ENCODE measurements at regions not wholly inside any gene's neighbourhood (a gene's known extent, or its start where the extent isn't known, plus 50 kb on each side); places are given as distances from the start of the nearest gene placed in this dataset.

GRCh38 chr4:14865031-14865366 is 137.3 kb upstream of the CPEB2 start:
- DNase-seq = no peak

GRCh38 chr4:14865804-14866203 is 136.5 kb upstream of the CPEB2 start:
- DNase-seq = no peak

- no peak for DNase-seq
These were observed 134.4 kb upstream of the CPEB2 start for GRCh38 chr4:14867847-14868246.

GRCh38 chr4:14868426-14869395 is 133.6 kb upstream of the CPEB2 start:
- DNase-seq = no peak

- DNase-seq = peak; percentile 27
These were observed 130.4 kb upstream of the CPEB2 start for GRCh38 chr4:14871676-14872430.

- no peak for DNase-seq
These were observed 127.3 kb upstream of the CPEB2 start for GRCh38 chr4:14874990-14875389.

GRCh38 chr4:14877246-14878225 is 124.7 kb upstream of the CPEB2 start:
- DNase-seq = peak; percentile 27

- DNase-seq = no peak
These were observed 123.6 kb upstream of the CPEB2 start for GRCh38 chr4:14878681-14879080.

GRCh38 chr4:14879683-14880082 is 122.6 kb upstream of the CPEB2 start:
- DNase-seq = no peak

- no peak for DNase-seq
These were observed 121.5 kb upstream of the CPEB2 start for GRCh38 chr4:14880805-14881204.

GRCh38 chr4:14883166-14883565 is 119.1 kb upstream of the CPEB2 start:
- no peak for DNase-seq

- DNase-seq = no peak
These were observed 118.6 kb upstream of the CPEB2 start for GRCh38 chr4:14883661-14884060.

GRCh38 chr4:14887842-14888433 is 114.3 kb upstream of the CPEB2 start:
- DNase-seq = no peak

GRCh38 chr4:14888790-14889572 is 113.3 kb upstream of the CPEB2 start:
- DNase-seq = no peak

- no peak for DNase-seq
These were observed 109.7 kb upstream of the CPEB2 start for GRCh38 chr4:14892563-14892962.

- no peak for DNase-seq
These were observed 108.6 kb upstream of the CPEB2 start for GRCh38 chr4:14893713-14894112.

- no peak for DNase-seq
These were observed 107.6 kb upstream of the CPEB2 start for GRCh38 chr4:14894392-14895292.

GRCh38 chr4:14896656-14897175 is 105.6 kb upstream of the CPEB2 start:
- no peak for DNase-seq

- DNase-seq = no peak
These were observed 105.1 kb upstream of the CPEB2 start for GRCh38 chr4:14897217-14897616.

- no peak for DNase-seq
These were observed 103.3 kb upstream of the CPEB2 start for GRCh38 chr4:14898989-14899388.
